Chondrocyte (in vitro differentiated cells): ENCODE measurements at regions not wholly inside any gene's neighbourhood (a gene's known extent, or its start where the extent isn't known, plus 50 kb on each side); places are given as distances from the start of the nearest gene placed in this dataset.

Source experiments
- DNase-seq: peaks from one replicate; pipeline ENCODE4 v3.0.0; 2021; ENCODE audit warnings: mixed read lengths, low spot score
- H3K27ac Mint-ChIP-seq: one replicate; pipeline ENCODE4 v1.8.0; 2021; ENCODE audit warnings: mild to moderate bottlenecking, moderate library complexity, mixed read lengths; ENCODE audit not compliant: unreplicated experiment
- H3K27me3 Mint-ChIP-seq: 2 replicates; pipeline ENCODE4 v1.8.0; 2021; ENCODE audit warnings: low read depth, mixed read lengths
- H3K36me3 Mint-ChIP-seq: 2 replicates; pipeline ENCODE4 v1.8.0; 2021; ENCODE audit warnings: low read depth, mixed read lengths
- H3K4me1 Mint-ChIP-seq: 2 replicates; pipeline ENCODE4 v1.8.0; 2021; ENCODE audit warnings: low read depth, mild to moderate bottlenecking, mixed read lengths
- H3K4me3 Mint-ChIP-seq: one replicate; pipeline ENCODE4 v1.8.0; 2021; ENCODE audit warnings: mild to moderate bottlenecking, moderate library complexity, mixed read lengths; ENCODE audit not compliant: unreplicated experiment
- H3K9me3 Mint-ChIP-seq: 2 replicates; pipeline ENCODE4 v1.8.0; 2021; ENCODE audit warnings: low read depth, mixed read lengths
- CTCF ChIP-seq: fragments of 200-600 bp; sonication (generic); IDR thresholded peaks from 2 replicates; pipeline ENCODE4 v1.5.0; 2021; ENCODE audit warnings: antibody characterized with exemption, mild to moderate bottlenecking, moderate library complexity

- H3K36me3 Mint-ChIP-seq: peaks cover 3% of the 10 kb centered on the region
- no peak overlapping the region for H3K27ac Mint-ChIP-seq
- H3K4me1 Mint-ChIP-seq: no peaks in the 10 kb centered on the region
- H3K4me3 Mint-ChIP-seq: no peak overlapping the region
- H3K27me3 Mint-ChIP-seq: no peaks in the 10 kb centered on the region
- peaks cover 43% of the 10 kb centered on the region for H3K9me3 Mint-ChIP-seq
- DNase-seq: no peak
- TF ChIP-seq CTCF: no peak
Observed at GRCh38 chr4:33606951-33607350, 2637.4 kb downstream of the ARAP2 start.

- peaks cover 3% of the 10 kb centered on the region for H3K9me3 Mint-ChIP-seq
- DNase-seq: no peak
- no peak overlapping the region for H3K27ac Mint-ChIP-seq
- no peak for TF ChIP-seq CTCF
- H3K27me3 Mint-ChIP-seq: no peaks in the 10 kb centered on the region
- H3K4me3 Mint-ChIP-seq: no peak overlapping the region
- H3K4me1 Mint-ChIP-seq: no peaks in the 10 kb centered on the region
- H3K36me3 Mint-ChIP-seq: no peaks in the 10 kb centered on the region
Observed at GRCh38 chr4:33616121-33616520, 2628.2 kb downstream of the ARAP2 start.

- H3K27ac Mint-ChIP-seq: no peak overlapping the region
- no peak overlapping the region for H3K4me3 Mint-ChIP-seq
- no peaks in the 10 kb centered on the region for H3K9me3 Mint-ChIP-seq
- TF ChIP-seq CTCF: peak; percentile 46
- H3K4me1 Mint-ChIP-seq: no peaks in the 10 kb centered on the region
- no peaks in the 10 kb centered on the region for H3K36me3 Mint-ChIP-seq
- no peak for DNase-seq
- H3K27me3 Mint-ChIP-seq: peaks cover 16% of the 10 kb centered on the region
Observed at GRCh38 chr4:33625748-33626147, 2618.6 kb downstream of the ARAP2 start.

GRCh38 chr4:33626221-33626620 is 2618.1 kb downstream of the ARAP2 start:
- Mint-ChIP-seq H3K27ac (no peak overlapping the region), H3K27me3 (peaks cover 16% of the 10 kb centered on the region), H3K4me1 (no peaks in the 10 kb centered on the region), H3K9me3 (no peaks in the 10 kb centered on the region), H3K36me3 (no peaks in the 10 kb centered on the region), H3K4me3 (no peak overlapping the region)
- DNase-seq: no peak
- no peak for TF ChIP-seq CTCF

- Mint-ChIP-seq H3K27ac (no peak overlapping the region), H3K4me3 (no peak overlapping the region)
Observed at GRCh38 chr4:33628296-33628695, 2616.0 kb downstream of the ARAP2 start.

More at GRCh38 chr4:33628296-33628695, 2616.0 kb downstream of the ARAP2 start:
- Mint-ChIP-seq H3K9me3 (no peaks in the 10 kb centered on the region), H3K4me1 (no peaks in the 10 kb centered on the region), H3K36me3 (no peaks in the 10 kb centered on the region), H3K27me3 (peaks cover 12% of the 10 kb centered on the region)
- no peak for TF ChIP-seq CTCF
- DNase-seq: no peak
